Astrocyte of the spinal cord (primary cell): ENCODE measurements at regions not wholly inside any gene's neighbourhood (a gene's known extent, or its start where the extent isn't known, plus 50 kb on each side); places are given as distances from the start of the nearest gene placed in this dataset.
"Not testable (repeated sequence)": the region's sequence is repeated elsewhere in the genome, so short reads cannot be mapped to it uniquely, and the experiment has no call there.

Experiments
- DNase-seq: peaks from one replicate; pipeline ENCODE4 v3.0.0; 2011; ENCODE audit warnings: low read depth, low spot score
- H3K4me3 ChIP-seq: 2 replicates; pipeline ENCODE4 v1.5.1; 2011; ENCODE audit warnings: low read depth, mild to moderate bottlenecking, low read length, moderate library complexity
- in situ Hi-C: cut with HindIII; loops from 2 replicates; pipeline ENCODE4 v1.10.0; 2017; ENCODE audit warnings: low sequenced_read_pairs
- TF ChIP-seq, protein P1 (sequence below): IDR thresholded peaks from 2 replicates; pipeline ENCODE4 v1.5.1; 2012; ENCODE audit warnings: low read depth, mild to moderate bottlenecking, low read length, inconsistent platforms

DNA sequence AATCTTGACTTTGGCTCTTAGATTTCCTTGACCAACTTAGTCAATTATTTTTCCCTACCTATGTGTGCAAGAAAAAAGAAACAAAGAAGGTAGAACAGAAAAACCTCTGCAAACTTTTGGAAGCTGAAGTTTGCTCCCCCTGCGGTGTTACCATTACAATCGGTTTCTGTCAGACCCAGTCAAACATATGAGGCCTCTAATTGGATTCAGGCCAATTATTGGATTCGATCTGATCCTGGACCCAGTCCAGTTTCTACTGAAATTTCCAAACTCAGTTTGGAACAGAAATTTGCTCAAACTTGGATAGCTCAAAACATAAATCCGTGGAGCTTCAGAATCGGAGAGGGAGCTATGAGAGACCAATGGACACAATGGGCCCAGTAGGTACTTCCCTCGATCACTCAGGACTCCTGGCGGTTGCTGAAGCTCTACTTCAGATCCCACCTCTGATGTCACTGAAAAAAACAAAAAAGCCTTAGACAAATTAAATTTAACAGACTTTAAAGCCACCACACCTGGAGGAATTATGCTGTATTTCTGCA is 523.9 kb downstream of the DMRTA1 start:
- DNase-seq = no peak
- in situ Hi-C loops = no loop called here
- TF ChIP-seq, protein P1, sequence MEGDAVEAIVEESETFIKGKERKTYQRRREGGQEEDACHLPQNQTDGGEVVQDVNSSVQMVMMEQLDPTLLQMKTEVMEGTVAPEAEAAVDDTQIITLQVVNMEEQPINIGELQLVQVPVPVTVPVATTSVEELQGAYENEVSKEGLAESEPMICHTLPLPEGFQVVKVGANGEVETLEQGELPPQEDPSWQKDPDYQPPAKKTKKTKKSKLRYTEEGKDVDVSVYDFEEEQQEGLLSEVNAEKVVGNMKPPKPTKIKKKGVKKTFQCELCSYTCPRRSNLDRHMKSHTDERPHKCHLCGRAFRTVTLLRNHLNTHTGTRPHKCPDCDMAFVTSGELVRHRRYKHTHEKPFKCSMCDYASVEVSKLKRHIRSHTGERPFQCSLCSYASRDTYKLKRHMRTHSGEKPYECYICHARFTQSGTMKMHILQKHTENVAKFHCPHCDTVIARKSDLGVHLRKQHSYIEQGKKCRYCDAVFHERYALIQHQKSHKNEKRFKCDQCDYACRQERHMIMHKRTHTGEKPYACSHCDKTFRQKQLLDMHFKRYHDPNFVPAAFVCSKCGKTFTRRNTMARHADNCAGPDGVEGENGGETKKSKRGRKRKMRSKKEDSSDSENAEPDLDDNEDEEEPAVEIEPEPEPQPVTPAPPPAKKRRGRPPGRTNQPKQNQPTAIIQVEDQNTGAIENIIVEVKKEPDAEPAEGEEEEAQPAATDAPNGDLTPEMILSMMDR = no peak
- H3K4me3 ChIP-seq = no peak overlapping the region

DNA sequence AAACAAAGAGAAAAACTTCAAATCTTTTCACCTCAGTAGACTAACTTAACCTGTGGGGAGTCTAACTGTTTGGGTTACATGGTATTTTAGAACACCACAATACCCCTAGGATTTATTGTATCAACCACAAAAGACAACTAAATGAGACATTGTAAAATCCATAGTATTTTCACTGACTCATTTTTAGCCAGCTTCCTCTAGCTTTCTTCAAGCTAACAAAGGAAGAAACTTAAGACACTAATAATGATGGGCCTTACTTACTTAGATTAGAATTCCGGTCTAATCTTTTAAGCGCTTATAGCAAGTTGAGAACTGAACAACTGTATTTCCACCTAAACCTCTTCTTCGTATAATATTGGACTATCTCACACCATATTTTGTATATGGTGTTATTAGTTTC is 529.3 kb downstream of the DMRTA1 start:
- in situ Hi-C loops = no loop called here
- TF ChIP-seq, protein P1 = no peak
- peak; percentile 58 for DNase-seq
- H3K4me3 ChIP-seq = no peak overlapping the region

DNA sequence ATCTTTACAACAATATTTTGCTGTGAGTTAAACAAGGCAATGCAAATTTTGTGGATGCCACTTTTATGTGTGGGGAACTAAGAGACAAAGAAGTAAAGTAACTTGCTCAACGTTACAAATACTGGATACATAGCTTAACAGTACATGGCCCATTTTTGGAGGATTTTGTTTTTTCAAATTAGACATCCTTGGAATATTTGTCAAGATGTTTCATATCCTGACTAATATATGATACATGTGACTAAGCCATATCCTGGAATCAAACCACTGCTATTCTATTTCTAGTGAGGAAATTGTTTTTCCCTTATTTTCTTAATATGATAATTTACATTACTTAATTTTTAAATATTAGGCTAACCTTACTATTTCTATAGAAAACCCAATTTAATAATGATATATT is 529.8 kb downstream of the DMRTA1 start:
- peak; percentile 20 for DNase-seq
- no peak overlapping the region for H3K4me3 ChIP-seq
- TF ChIP-seq, protein P1 = no peak
- in situ Hi-C loops = no loop called here

DNA sequence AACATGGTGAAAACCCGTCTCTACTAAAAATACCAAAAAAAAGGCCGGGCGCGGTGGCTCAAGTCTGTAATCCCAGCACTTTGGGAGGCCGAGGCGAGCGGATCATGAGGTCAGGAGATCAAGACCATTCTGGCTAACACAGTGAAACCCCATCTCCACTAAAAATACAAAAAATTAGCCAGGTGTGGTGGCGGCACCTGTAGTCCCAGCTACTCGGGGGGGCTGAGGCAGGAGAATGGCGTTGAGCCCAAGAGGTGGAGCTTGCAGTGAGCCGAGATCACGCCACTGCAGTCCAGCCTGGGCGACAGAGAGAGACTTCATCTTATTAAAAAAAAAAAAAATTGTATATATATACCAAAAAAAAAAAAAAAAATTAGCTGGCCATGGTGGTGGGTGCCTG is 533.8 kb downstream of the DMRTA1 start:
- DNase-seq, in situ Hi-C loops, H3K4me3 ChIP-seq: not testable (repeated sequence)

DNA sequence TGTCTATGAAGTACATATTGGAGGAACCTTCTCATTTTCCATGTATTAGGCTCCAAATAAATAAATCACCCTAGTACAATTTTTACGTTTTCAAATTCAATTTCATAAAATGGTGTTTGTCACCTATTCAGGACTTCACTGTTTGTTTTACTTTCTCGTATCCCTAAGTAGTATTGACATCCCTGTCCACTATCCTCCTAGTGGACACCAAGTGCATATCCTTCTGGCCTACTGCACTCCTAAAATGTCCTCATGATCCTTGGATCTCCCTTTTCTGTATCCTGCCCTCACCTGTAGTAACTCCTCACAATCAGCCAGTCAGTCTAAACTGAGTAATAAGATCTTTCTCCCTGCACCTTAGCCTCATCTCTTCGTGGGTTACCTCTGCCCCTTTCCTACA is 539.9 kb downstream of the DMRTA1 start:
- H3K4me3 ChIP-seq = no peak overlapping the region
- TF ChIP-seq, protein P1 = no peak
- DNase-seq = no peak
- in situ Hi-C loops = no loop called here

DNA sequence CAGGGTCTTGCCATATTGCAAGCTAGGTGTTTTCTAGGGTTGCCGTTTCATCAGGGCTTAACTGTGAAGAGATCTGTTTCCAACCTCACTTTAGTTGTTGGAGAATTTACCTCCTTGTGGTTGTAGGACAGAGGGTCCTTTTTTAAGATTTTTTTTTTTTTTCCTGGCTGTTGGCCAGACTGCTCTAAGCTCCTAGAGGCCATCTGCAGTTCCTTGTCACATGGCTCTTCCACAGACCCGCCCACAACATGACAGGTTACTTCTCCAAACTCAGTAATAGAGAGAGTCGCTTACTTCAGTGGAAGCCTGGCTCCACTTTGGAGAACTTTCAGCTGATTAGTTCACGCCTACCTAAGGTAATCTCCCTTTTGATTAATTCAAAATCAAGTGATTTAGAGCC is 543.7 kb downstream of the DMRTA1 start:
- TF ChIP-seq, protein P1 = no peak
- no peak for DNase-seq
- H3K4me3 ChIP-seq = no peak overlapping the region
- in situ Hi-C loops = no loop called here

DNA sequence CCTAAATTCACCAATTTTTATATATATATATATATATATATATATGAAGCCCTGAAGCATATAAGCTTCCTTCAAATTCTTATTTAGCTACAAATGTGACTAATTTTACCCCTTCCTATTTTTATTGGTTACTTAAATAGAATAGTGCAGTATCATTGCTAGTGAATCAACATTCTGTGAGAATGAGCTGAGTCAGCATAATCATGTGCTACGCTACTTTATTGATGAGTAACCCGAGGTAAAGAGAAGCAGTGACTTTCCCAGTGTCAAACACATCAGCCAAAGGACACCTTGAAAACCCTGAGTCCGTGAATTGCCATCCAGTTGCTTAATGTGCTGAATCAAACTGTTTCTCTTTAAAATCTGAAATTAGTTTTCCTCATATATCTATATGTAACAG is 546.2 kb downstream of the DMRTA1 start:
- H3K4me3 ChIP-seq = no peak overlapping the region
- TF ChIP-seq, protein P1 = no peak
- DNase-seq = no peak
- in situ Hi-C loops = no loop called here
